Muscle layer of duodenum (tissue), 2 donors: ENCODE measurements at regions not wholly inside any gene's neighbourhood (a gene's known extent, or its start where the extent isn't known, plus 50 kb on each side); places are given as distances from the start of the nearest gene placed in this dataset.

Experiments
- H3K27ac ChIP-seq: one replicate; pipeline ENCODE4 v1.7.0; 2013; ENCODE audit warnings: mild to moderate bottlenecking, low read length
- H3K27me3 ChIP-seq: one replicate; pipeline ENCODE4 v1.7.0; 2013; ENCODE audit warnings: low read depth, mild to moderate bottlenecking, control low read depth, low read length
- H3K36me3 ChIP-seq, 2 donors: one replicate each; pipeline ENCODE4 v1.7.0; 2013; ENCODE audit warnings: low read length in 2 of 2, control low read depth in 1 of 2, mild to moderate bottlenecking in 1 of 2; ENCODE audit not compliant: insufficient read depth in 2 of 2, control insufficient read depth in 1 of 2
- H3K4me1 ChIP-seq, 2 donors: one replicate each; pipeline ENCODE4 v1.7.0; 2013; ENCODE audit warnings: low read length in 2 of 2, mild to moderate bottlenecking in 2 of 2, control low read depth in 1 of 2, moderate library complexity in 1 of 2; ENCODE audit not compliant: insufficient read depth in 2 of 2, control insufficient read depth in 1 of 2
- H3K4me3 ChIP-seq, 2 donors: one replicate each; pipeline ENCODE4 v1.7.0; 2013; ENCODE audit warnings: low read length in 2 of 2, low read depth in 1 of 2, mild to moderate bottlenecking in 1 of 2
- H3K9me3 ChIP-seq, 2 donors: one replicate each; pipeline ENCODE4 v1.7.0; 2013; ENCODE audit warnings: low read length in 2 of 2, control low read depth in 1 of 2, mild to moderate bottlenecking in 1 of 2; ENCODE audit not compliant: control insufficient read depth in 1 of 2
- donor health status: healthy.

DNA sequence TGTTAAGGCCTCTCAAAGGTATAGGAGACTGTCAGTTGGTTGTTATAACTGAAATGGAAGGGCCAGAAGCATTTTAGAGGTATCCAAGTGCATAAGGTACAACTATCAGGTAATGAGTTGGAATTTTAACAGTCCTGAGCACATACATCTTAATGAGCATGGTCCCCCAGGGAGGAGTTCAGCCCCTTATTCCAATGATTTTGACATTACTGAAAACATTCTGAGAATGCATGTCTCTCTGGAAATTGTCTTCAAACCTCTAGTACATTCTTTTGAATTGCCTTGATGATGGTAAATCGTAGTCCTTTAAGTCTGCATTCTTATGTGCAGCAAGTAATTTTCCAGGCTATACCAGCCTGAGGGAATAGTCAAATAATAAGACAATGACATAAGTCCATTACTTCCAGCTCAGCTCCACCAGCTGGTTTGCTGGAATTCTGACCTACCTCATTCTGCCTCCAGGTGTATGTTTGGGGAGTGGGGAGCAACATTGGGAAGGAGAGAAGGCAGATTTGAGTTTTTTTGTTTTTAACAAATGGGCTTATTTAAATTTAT lies 239.2 kb downstream of the MSRB3 start:
- no peaks in the 10 kb centered on the region for H3K4me1 ChIP-seq
- H3K27me3 ChIP-seq, result no peaks in the 10 kb centered on the region
- no peaks in the 10 kb centered on the region for H3K36me3 ChIP-seq
- no peak overlapping the region for H3K4me3 ChIP-seq
- no peak overlapping the region for H3K27ac ChIP-seq
- H3K9me3 ChIP-seq, result no peaks in the 10 kb centered on the region

DNA sequence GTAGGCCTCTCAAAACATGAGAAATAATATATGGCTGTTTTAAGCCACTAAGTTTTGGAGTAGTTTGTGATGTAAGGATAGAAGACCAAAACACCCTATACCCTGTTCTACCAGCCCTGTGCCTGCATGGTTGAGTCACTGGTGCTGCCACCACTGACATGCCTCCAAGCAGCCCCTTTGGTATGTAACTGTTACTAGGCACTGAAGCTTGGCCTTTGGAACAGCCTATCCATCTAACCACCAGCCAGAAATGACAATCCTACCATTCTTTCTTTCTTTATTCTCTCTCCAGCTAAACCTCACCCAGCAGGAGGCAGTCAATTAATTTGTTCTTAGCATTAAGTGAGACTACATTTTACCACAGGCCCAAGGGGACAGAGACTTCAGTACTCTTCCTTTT lies 240.3 kb downstream of the MSRB3 start:
- Histone ChIP-seq H3K36me3 (no peaks in the 10 kb centered on the region), H3K4me1 (no peaks in the 10 kb centered on the region), H3K27me3 (no peaks in the 10 kb centered on the region), H3K4me3 (no peak overlapping the region), H3K27ac (no peak overlapping the region), H3K9me3 (no peaks in the 10 kb centered on the region)

DNA sequence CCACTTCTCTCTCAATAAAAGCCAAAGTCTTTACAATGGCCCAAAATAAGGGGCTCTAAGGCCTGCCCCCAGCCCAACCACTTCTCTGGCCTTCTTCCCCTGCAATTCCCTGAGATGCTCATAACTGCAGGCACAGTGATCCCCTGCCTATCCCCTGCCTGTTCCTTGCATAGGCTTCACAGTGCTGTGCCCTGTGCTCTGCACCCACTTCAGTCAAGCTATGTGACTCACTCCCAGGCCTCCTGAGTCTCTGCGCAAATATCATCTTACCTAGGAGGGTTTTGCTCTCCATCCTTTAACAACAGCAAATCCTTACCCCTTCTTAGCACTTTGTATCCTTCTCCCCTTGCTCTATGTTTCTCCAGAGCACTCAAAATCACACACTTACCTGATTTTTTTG lies 242.2 kb downstream of the MSRB3 start:
- Histone ChIP-seq H3K9me3 (no peaks in the 10 kb centered on the region), H3K27me3 (no peaks in the 10 kb centered on the region), H3K27ac (no peak overlapping the region), H3K36me3 (no peaks in the 10 kb centered on the region), H3K4me3 (no peak overlapping the region), H3K4me1 (no peaks in the 10 kb centered on the region)

DNA sequence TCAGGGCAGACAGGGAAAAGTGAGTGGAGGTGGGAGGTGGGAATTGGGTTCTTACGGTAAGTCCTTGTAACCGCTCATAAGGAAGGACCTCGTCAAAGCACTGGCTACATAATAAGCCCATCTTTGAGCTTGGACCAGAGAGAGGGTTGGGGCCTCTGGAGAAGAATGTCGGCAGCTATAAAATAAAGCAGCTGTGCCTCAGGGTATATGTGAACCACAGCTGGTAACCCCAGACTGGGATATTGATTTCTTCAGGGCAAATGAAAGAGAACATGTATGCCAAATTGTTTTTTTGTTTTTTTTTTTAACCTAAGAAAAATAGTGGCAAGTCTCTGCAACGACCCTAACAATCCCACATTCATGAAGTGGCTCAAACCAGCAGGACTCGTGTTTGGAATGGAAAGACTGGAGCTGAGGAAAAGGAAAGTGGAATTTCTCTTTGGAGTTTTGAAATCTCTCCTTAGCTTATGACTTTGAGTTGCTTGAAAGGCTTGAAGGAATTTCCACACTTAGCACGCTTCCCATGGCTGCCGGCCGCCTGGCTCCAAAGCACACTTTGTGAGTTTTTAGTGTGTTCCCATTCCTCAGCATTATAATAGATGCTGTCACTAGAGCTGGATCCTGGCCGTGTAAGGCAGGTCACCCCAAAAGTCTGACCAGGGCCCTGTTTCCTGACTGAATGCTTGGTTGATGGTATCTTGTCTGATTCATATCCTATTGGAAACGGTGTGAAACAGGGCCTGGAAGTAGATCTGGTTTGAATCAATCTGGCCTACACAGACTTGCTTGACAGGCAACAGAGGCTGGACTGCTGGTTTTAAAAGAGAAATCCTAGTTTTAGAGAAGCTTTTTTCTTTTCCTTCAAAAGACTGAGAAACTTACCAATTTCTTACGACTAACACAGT lies 244.7 kb downstream of the MSRB3 start:
- Histone ChIP-seq H3K4me1 (no peaks in the 10 kb centered on the region), H3K9me3 (no peaks in the 10 kb centered on the region), H3K27me3 (no peaks in the 10 kb centered on the region), H3K27ac (no peak overlapping the region), H3K4me3 (no peak overlapping the region), H3K36me3 (no peaks in the 10 kb centered on the region)

DNA sequence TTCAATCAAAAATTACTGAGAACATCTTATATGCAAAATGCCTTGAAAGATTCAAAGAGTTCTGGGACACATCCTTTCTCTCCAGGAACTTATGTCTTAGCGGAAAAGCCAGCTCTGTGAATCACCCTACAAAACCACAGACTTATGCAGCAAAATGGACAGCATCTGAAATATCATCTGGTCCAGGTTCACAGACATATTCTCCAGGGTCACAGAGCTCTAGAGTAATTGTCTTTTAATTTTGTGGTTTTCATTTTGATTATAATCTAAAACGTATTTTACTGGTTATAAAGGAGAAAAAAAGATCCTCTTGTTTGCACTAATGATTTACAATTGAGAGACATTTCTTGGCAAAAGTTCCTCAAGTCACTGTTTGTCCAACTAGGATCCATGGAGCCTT lies 246.2 kb downstream of the MSRB3 start:
- Histone ChIP-seq H3K36me3 (no peaks in the 10 kb centered on the region), H3K4me3 (no peak overlapping the region), H3K27ac (no peak overlapping the region), H3K4me1 (no peaks in the 10 kb centered on the region), H3K9me3 (no peaks in the 10 kb centered on the region), H3K27me3 (no peaks in the 10 kb centered on the region)

DNA sequence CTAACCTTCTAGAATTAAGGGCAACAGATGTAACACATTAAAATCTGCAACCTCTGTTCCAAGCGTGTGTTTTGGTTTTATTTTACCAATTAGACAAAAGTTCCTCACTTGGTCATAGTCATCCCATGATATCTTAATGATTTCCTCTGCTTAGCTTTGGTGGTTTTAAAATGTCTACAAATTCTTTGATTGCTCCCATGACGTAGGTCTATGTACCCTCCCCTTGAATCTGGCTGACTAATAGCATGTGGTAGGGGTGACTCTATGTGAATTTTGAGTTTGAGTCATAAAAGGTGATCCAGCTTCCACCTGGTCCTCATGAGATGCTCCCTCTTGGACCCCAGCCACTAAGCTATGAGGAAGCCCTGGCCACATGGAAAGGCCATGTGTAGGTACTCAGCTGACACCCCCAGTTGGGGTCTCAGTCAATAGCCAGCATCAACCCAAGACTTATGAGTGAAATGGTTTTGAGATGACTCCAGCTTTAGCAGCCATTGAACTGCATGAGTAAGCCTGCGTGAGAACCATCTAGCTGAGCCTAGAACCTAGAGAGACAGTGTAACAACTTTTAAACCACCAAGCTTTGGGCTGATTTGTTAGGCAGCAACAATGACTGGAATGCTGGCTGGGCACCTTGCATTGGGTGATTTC lies 247.1 kb downstream of the MSRB3 start:
- Histone ChIP-seq H3K27me3 (no peaks in the 10 kb centered on the region), H3K9me3 (no peaks in the 10 kb centered on the region), H3K4me3 (no peak overlapping the region), H3K4me1 (no peaks in the 10 kb centered on the region), H3K36me3 (no peaks in the 10 kb centered on the region), H3K27ac (no peak overlapping the region)

DNA sequence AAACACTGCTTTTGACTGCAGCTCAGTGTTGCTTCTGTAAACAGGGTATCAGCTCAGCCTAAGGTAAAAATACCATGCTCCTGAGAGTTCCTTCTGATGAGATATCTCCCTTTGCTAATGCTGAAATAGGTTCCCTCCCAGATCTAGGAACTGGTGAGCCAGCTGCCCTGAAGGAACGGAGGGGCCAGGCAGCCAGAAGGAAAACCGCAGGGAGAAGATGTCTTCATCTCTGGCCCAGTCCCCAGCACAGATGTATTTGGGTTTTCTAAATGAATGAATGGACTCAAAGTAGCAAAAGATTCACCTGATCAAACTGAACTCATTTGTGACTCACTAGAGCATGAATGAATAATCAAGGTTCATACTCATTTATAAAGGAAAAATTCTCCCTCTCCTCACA lies 247.8 kb downstream of the MSRB3 start:
- Histone ChIP-seq H3K4me1 (no peaks in the 10 kb centered on the region), H3K27me3 (no peaks in the 10 kb centered on the region), H3K36me3 (no peaks in the 10 kb centered on the region), H3K27ac (no peak overlapping the region), H3K4me3 (no peak overlapping the region), H3K9me3 (no peaks in the 10 kb centered on the region)

DNA sequence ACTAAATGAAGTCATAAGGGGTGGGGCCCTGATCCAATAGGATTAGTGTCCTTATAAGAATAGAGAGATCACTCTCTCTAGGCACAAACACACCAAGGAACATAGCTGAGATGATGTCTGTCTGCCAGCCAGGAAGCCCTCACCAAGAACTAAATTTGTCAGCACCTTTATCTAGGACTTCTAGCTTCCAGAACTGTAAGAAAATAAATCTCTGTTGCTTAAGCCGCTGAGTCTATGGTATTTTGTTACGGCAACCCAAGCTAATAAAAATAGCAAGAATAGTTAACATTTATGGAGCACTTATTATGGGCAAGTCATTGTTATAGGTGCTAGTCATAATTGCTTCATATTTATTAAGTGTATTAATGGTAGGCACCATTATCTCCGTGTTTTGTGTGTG lies 249.6 kb downstream of the MSRB3 start:
- H3K9me3 ChIP-seq, result no peaks in the 10 kb centered on the region
- no peaks in the 10 kb centered on the region for H3K27me3 ChIP-seq
- no peaks in the 10 kb centered on the region for H3K4me1 ChIP-seq
- no peak overlapping the region for H3K27ac ChIP-seq
- H3K36me3 ChIP-seq, result no peaks in the 10 kb centered on the region
- H3K4me3 ChIP-seq, result no peak overlapping the region

DNA sequence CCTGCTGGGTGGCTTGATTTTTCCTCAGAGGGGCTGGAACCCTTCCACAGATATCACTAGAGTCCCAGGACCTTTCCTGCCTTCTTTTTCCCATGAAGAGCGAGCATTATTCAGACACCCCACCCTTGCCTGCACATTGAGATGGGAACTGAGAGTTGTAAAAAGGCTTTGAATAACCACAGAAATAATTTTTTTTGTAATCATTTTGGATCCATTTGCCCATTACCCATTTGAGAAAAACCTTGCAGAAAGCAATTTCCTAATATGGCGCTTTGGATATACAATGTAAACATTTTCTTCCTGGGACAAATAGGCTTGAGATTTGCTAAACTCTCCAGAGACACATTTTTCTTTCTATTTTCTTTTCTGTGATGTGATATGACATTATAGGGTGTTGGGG lies 250.6 kb downstream of the MSRB3 start:
- no peaks in the 10 kb centered on the region for H3K4me1 ChIP-seq
- H3K27me3 ChIP-seq, result no peaks in the 10 kb centered on the region
- no peaks in the 10 kb centered on the region for H3K9me3 ChIP-seq
- H3K36me3 ChIP-seq, result no peaks in the 10 kb centered on the region
- no peak overlapping the region for H3K4me3 ChIP-seq
- H3K27ac ChIP-seq, result no peak overlapping the region

DNA sequence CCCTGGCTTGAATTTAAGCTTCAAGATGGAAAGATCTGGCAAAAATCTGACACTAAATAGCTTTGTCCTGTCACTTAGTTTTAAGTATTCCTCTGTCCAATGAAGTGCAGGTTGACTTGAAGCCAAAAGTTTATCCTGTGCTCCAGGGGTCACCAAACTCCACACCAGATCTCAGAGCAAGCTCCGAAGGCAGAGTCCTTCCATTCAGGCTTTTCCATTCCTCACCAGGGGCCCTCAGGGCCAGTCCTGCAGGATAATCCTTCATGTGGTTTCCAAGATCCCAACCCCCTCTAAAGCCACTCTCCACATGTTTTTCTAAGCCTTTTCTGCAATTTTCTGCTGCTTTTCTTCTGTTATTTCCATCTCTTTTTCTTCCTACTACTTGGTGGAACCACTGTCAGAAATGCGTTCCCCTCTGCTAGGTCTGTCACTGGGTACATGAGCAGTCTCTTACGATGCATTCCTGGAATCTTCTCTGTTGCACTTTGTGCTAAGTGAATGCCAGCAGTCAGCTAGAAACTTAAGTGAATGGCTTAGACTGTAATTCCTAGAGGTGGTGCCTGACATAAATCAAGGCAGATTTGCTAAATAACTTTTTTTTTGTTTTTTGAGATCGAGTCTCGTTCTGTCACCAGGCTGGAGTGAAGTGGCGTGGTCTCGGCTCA lies 251.4 kb downstream of the MSRB3 start:
- H3K4me1 ChIP-seq, result no peaks in the 10 kb centered on the region
- H3K36me3 ChIP-seq, result no peaks in the 10 kb centered on the region
- no peaks in the 10 kb centered on the region for H3K27me3 ChIP-seq
- no peaks in the 10 kb centered on the region for H3K9me3 ChIP-seq
- H3K4me3 ChIP-seq, result no peak overlapping the region
- no peak overlapping the region for H3K27ac ChIP-seq

DNA sequence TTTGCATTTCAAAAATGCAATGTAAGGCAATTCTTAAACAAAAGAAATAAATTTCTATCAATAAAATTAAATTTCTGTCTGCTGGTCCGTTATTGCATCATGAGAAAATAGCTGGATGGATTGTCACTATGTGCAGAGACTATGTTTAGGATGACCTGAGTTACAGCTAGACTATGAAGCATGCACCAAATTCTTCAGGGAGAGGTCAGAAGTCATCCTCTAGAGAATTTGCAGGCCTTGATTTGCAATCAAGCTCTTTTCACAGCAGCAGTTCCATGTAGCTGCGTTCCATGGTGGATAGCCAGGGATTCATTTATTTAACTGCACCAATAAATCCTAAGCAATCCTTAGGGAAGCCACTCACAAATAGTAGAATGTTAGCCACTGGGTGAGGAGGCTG lies 253.7 kb downstream of the MSRB3 start:
- H3K36me3 ChIP-seq, result no peaks in the 10 kb centered on the region
- H3K27me3 ChIP-seq, result no peaks in the 10 kb centered on the region
- no peak overlapping the region for H3K4me3 ChIP-seq
- H3K4me1 ChIP-seq, result no peaks in the 10 kb centered on the region
- no peak overlapping the region for H3K27ac ChIP-seq
- H3K9me3 ChIP-seq, result no peaks in the 10 kb centered on the region
